Endothelial cell of umbilical vein (primary cell): ENCODE measurements at regions not wholly inside any gene's neighbourhood (a gene's known extent, or its start where the extent isn't known, plus 50 kb on each side); places are given as distances from the start of the nearest gene placed in this dataset.

ENCODE experiments used
- EZH2 ChIP-seq: IDR thresholded peaks from 2 replicates; pipeline ENCODE4 v1.6.1; 2012; ENCODE audit warnings: borderline replicate concordance, low read depth, mild to moderate bottlenecking, moderate library complexity, low read length, inconsistent platforms; ENCODE audit not compliant: severe bottlenecking
- FOS ChIP-seq: IDR thresholded peaks from 2 replicates; pipeline ENCODE4 v1.6.1; 2011; ENCODE audit warnings: mild to moderate bottlenecking, low read length, moderate library complexity, borderline replicate concordance; ENCODE audit not compliant: insufficient read depth
- GATA2 ChIP-seq: IDR thresholded peaks from 2 replicates; pipeline ENCODE4 v1.7.0; 2011; ENCODE audit warnings: low read depth, mild to moderate bottlenecking, moderate library complexity, mixed read lengths, low read length; ENCODE audit not compliant: insufficient read length, insufficient read depth
- JUN ChIP-seq: IDR thresholded peaks from 2 replicates; pipeline ENCODE4 v1.6.1; 2011; ENCODE audit warnings: borderline replicate concordance, low read depth; ENCODE audit not compliant: insufficient read length, insufficient read depth
- MYC ChIP-seq: IDR thresholded peaks from one replicate; pipeline ENCODE4 v1.6.1; 2011; ENCODE audit warnings: mild to moderate bottlenecking, low read depth, low read length
- POLR2A ChIP-seq: IDR thresholded peaks from 2 replicates; pipeline ENCODE4 v1.6.1; 2012; ENCODE audit warnings: low read depth, mild to moderate bottlenecking, control low read depth, low read length
- POLR2AphosphoS5 ChIP-seq: IDR thresholded peaks from 2 replicates; pipeline ENCODE4 v1.6.1; 2012; ENCODE audit warnings: low read depth, mild to moderate bottlenecking, control low read depth, low read length, moderate library complexity; ENCODE audit not compliant: insufficient read depth
- TF ChIP-seq, protein P1 (sequence below), 2 donors: IDR thresholded peaks; 1 replicate in 1 of 2; 2 replicates in 1 of 2; pipeline ENCODE4 v1.5.1; 2011; ENCODE audit warnings: low read length in 2 of 2, mild to moderate bottlenecking in 2 of 2, moderate library complexity in 2 of 2, control low read depth in 1 of 2, inconsistent platforms in 1 of 2, low read depth in 1 of 2; ENCODE audit not compliant: insufficient read depth in 1 of 2; ENCODE audit errors: extremely low read depth in 1 of 2
- TF ChIP-seq, protein P2 (sequence below): IDR thresholded peaks from 2 replicates; pipeline ENCODE4 v1.6.1; 2011; ENCODE audit not compliant: insufficient read depth, insufficient read length

DNA sequence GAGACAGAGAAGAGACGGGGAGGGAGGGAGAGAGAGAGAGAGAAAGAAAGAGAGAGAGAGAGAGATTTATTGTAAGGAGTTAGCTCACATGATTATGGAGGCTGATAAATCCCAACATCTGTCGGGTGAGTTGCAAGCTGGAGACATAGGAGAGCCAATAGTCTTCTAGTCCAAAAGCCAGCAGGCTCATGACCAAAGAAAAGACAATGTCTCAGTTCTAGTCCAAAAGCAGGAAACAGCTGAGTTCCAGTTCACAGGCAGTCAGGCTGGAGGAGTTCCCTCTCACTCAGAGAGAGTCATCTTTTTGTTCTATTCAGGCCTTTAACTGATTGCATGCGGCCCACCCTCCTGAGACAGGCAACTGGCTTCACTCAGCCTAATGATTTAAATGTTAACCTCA is 416.6 kb downstream of the PREX1 start:
- TF ChIP-seq, protein P1, sequence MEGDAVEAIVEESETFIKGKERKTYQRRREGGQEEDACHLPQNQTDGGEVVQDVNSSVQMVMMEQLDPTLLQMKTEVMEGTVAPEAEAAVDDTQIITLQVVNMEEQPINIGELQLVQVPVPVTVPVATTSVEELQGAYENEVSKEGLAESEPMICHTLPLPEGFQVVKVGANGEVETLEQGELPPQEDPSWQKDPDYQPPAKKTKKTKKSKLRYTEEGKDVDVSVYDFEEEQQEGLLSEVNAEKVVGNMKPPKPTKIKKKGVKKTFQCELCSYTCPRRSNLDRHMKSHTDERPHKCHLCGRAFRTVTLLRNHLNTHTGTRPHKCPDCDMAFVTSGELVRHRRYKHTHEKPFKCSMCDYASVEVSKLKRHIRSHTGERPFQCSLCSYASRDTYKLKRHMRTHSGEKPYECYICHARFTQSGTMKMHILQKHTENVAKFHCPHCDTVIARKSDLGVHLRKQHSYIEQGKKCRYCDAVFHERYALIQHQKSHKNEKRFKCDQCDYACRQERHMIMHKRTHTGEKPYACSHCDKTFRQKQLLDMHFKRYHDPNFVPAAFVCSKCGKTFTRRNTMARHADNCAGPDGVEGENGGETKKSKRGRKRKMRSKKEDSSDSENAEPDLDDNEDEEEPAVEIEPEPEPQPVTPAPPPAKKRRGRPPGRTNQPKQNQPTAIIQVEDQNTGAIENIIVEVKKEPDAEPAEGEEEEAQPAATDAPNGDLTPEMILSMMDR (IDR thresholded peaks at IDR 0.05; ENCODE audit: extremely low read depth in 1 of 2, insufficient read depth in 1 of 2, low read depth in 1 of 2, low read length in 2 of 2) = no peak
- no peak for TF ChIP-seq POLR2A
- TF ChIP-seq POLR2AphosphoS5 = no peak
- no peak for TF ChIP-seq EZH2
- no peak for TF ChIP-seq GATA2
- TF ChIP-seq MYC = no peak
- no peak for TF ChIP-seq FOS
- TF ChIP-seq, protein P2, sequence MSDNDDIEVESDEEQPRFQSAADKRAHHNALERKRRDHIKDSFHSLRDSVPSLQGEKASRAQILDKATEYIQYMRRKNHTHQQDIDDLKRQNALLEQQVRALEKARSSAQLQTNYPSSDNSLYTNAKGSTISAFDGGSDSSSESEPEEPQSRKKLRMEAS = no peak
- TF ChIP-seq JUN = no peak
